ENCODE measurements at regions not wholly inside any gene's neighbourhood (a gene's known extent, or its start where the extent isn't known, plus 50 kb on each side); places are given as distances from the start of the nearest gene placed in this dataset.

DNA sequence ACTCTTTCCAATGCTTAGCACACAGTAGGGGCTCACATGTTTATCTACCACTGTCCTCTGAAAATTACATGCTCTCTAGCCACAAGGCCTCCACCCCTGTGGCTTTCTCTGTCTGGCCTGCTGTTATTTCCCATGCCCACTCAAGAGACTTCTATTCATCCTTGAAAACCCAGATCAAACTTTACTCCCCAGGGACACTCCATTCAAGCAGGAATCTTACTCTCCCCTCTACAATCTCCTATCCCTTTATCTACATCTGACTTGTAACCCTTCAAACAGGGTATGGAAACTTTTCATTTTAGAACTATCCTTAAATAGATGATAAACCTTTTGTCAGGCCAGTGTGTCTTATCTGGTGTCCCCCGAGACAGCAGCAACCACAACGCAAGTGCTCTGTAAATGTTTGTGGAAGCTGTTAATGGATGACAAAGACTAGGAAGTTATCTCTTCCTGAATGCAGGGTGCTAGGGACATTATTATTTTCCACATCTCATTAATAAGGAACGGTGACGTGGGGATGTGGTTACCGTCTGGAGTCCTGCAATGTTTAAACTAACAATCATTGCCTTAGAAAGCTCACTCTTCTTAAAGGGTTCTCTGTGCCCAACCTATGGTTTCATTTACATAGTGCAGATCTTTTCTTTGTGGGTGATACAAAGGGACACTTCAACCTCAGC is 322.3 kb downstream of the ARRDC4 start:
- peaks cover 13 to 28% of the 10 kb centered on the region in 2 donors for H3K27me3 Mint-ChIP-seq (ENCODE audit: low read depth in 2 of 2)
- DNase-seq (no peak), ATAC-seq (no peak)
- WGBS (ENCODE audit: insufficient coverage), result 25% methylated on average over 2 of the region's 5 CpGs
- Histone ChIP-seq H3K4me3 (ENCODE audit: low read length) (no peak overlapping the region), H3K27ac (ENCODE audit: low read length) (no peak overlapping the region), H3K9me3 (ENCODE audit: control insufficient read depth, insufficient read depth, low read length) (no peaks in the 10 kb centered on the region), H3K4me1 (ENCODE audit: control insufficient read depth, insufficient read depth, low read length) (no peaks in the 10 kb centered on the region), H3K36me3 (ENCODE audit: control insufficient read depth, insufficient read depth, low read length) (no peaks in the 10 kb centered on the region), H3K27me3 (ENCODE audit: control insufficient read depth, insufficient read depth, low read length) (no peaks in the 10 kb centered on the region)
- H3K9me3 Mint-ChIP-seq, result no peaks in the 10 kb centered on the region
- no peaks in the 10 kb centered on the region for H3K4me1 Mint-ChIP-seq
- intact Hi-C loops (cut with micrococcal nuclease), result no loop called here
- H3K36me3 Mint-ChIP-seq, result no peaks in the 10 kb centered on the region
- no peak overlapping the region for H3K27ac Mint-ChIP-seq
- no peak overlapping the region for H3K4me3 Mint-ChIP-seq
- TF ChIP-seq CTCF (IDR thresholded peaks at IDR 0.05), result no peak

- DNase-seq (no peak), ATAC-seq (no peak)
- no peak overlapping the region for H3K4me3 ChIP-seq (ENCODE audit: low read length)
- Mint-ChIP-seq H3K9me3 (no peaks in the 10 kb centered on the region), H3K4me1 (no peaks in the 10 kb centered on the region), H3K27ac (no peak overlapping the region), H3K4me3 (no peak overlapping the region), H3K27me3 (ENCODE audit: low read depth in 2 of 2) (peaks cover 13 to 28% of the 10 kb centered on the region in 2 donors), H3K36me3 (no peaks in the 10 kb centered on the region)
- intact Hi-C loops (cut with micrococcal nuclease), result no loop called here
- H3K36me3 ChIP-seq (ENCODE audit: control insufficient read depth, insufficient read depth, low read length), result no peaks in the 10 kb centered on the region
- no peaks in the 10 kb centered on the region for H3K4me1 ChIP-seq (ENCODE audit: control insufficient read depth, insufficient read depth, low read length)
- H3K9me3 ChIP-seq (ENCODE audit: control insufficient read depth, insufficient read depth, low read length), result no peaks in the 10 kb centered on the region
- WGBS (ENCODE audit: insufficient coverage), result 65% methylated on average over 5 of the region's 5 CpGs
- TF ChIP-seq CTCF (IDR thresholded peaks at IDR 0.05), result no peak
- H3K27me3 ChIP-seq (ENCODE audit: control insufficient read depth, insufficient read depth, low read length), result no peaks in the 10 kb centered on the region
- H3K27ac ChIP-seq (ENCODE audit: low read length), result no peak overlapping the region
These were observed 325.7 kb downstream of the ARRDC4 start for GRCh38 chr15:98286200-98286599.

GRCh38 chr15:98286831-98287230 is 326.3 kb downstream of the ARRDC4 start:
- Histone ChIP-seq H3K4me1 (ENCODE audit: control insufficient read depth, insufficient read depth, low read length) (no peaks in the 10 kb centered on the region), H3K9me3 (ENCODE audit: control insufficient read depth, insufficient read depth, low read length) (no peaks in the 10 kb centered on the region), H3K27ac (ENCODE audit: low read length) (no peak overlapping the region), H3K27me3 (ENCODE audit: control insufficient read depth, insufficient read depth, low read length) (no peaks in the 10 kb centered on the region), H3K36me3 (ENCODE audit: control insufficient read depth, insufficient read depth, low read length) (no peaks in the 10 kb centered on the region), H3K4me3 (ENCODE audit: low read length) (no peak overlapping the region)
- Mint-ChIP-seq H3K27ac (no peak overlapping the region), H3K4me1 (no peaks in the 10 kb centered on the region), H3K4me3 (no peak overlapping the region), H3K9me3 (no peaks in the 10 kb centered on the region), H3K36me3 (no peaks in the 10 kb centered on the region), H3K27me3 (ENCODE audit: low read depth in 2 of 2) (peaks cover 12 to 28% of the 10 kb centered on the region in 2 donors)
- no peak for TF ChIP-seq CTCF (IDR thresholded peaks at IDR 0.05)
- intact Hi-C loops (cut with micrococcal nuclease), result no loop called here
- ATAC-seq, result no peak
- WGBS (ENCODE audit: insufficient coverage), result 74% methylated on average over 3 of the region's 3 CpGs
- no peak for DNase-seq

GRCh38 chr15:98288091-98288590 is 327.6 kb downstream of the ARRDC4 start:
- no peaks in the 10 kb centered on the region for H3K4me1 ChIP-seq (ENCODE audit: control insufficient read depth, insufficient read depth, low read length)
- 92% methylated on average over 11 of the region's 11 CpGs for WGBS (ENCODE audit: insufficient coverage)
- DNase-seq, result no peak

More at GRCh38 chr15:98288091-98288590, 327.6 kb downstream of the ARRDC4 start:
- Mint-ChIP-seq H3K36me3 (no peaks in the 10 kb centered on the region), H3K27me3 (ENCODE audit: low read depth in 2 of 2) (peaks cover 6 to 18% of the 10 kb centered on the region in 2 donors), H3K4me1 (no peaks in the 10 kb centered on the region), H3K27ac (no peak overlapping the region), H3K4me3 (no peak overlapping the region), H3K9me3 (no peaks in the 10 kb centered on the region)
- H3K27ac ChIP-seq (ENCODE audit: low read length), result no peak overlapping the region
- no peaks in the 10 kb centered on the region for H3K9me3 ChIP-seq (ENCODE audit: control insufficient read depth, insufficient read depth, low read length)
- no peaks in the 10 kb centered on the region for H3K36me3 ChIP-seq (ENCODE audit: control insufficient read depth, insufficient read depth, low read length)
- H3K27me3 ChIP-seq (ENCODE audit: control insufficient read depth, insufficient read depth, low read length), result no peaks in the 10 kb centered on the region
- no peak for TF ChIP-seq CTCF (IDR thresholded peaks at IDR 0.05)
- H3K4me3 ChIP-seq (ENCODE audit: low read length), result no peak overlapping the region
- intact Hi-C loops (cut with micrococcal nuclease), result no loop called here
- no peak for ATAC-seq

All from natural killer cell (primary cell).